GM10266 (cell line): ENCODE measurements at regions not wholly inside any gene's neighbourhood (a gene's known extent, or its start where the extent isn't known, plus 50 kb on each side); places are given as distances from the start of the nearest gene placed in this dataset.

ENCODE experiments used
- DNase-seq: peaks from one replicate; pipeline ENCODE4 v3.0.0; 2012; ENCODE audit errors: extremely low spot score
- TF ChIP-seq, protein P1 (sequence below): IDR thresholded peaks from 2 replicates; pipeline ENCODE4 v1.5.1; 2012; ENCODE audit warnings: mild to moderate bottlenecking, low read depth; ENCODE audit not compliant: control insufficient read depth, insufficient read depth; ENCODE audit errors: missing control alignments

DNA sequence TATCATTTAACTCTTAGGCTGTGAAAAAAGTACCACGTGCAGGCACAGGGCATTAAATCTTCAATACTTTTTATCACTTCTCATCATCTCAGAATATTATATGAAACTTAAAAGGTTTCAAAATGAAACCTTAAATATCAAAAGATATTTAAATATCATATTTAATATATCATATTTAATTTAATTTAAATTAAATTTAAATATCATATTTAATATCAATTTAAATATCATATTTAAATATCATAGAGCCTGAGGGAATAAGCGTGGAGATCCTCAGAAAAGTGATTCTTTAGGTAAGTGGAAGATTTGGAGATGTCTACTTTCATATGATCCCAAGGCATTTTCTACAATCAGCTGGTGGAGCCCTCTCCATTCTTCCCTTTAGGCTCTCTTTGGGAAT is 716.6 kb downstream of the OTOL1 start:
- no peak for DNase-seq
- TF ChIP-seq, protein P1, sequence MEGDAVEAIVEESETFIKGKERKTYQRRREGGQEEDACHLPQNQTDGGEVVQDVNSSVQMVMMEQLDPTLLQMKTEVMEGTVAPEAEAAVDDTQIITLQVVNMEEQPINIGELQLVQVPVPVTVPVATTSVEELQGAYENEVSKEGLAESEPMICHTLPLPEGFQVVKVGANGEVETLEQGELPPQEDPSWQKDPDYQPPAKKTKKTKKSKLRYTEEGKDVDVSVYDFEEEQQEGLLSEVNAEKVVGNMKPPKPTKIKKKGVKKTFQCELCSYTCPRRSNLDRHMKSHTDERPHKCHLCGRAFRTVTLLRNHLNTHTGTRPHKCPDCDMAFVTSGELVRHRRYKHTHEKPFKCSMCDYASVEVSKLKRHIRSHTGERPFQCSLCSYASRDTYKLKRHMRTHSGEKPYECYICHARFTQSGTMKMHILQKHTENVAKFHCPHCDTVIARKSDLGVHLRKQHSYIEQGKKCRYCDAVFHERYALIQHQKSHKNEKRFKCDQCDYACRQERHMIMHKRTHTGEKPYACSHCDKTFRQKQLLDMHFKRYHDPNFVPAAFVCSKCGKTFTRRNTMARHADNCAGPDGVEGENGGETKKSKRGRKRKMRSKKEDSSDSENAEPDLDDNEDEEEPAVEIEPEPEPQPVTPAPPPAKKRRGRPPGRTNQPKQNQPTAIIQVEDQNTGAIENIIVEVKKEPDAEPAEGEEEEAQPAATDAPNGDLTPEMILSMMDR = no peak

DNA sequence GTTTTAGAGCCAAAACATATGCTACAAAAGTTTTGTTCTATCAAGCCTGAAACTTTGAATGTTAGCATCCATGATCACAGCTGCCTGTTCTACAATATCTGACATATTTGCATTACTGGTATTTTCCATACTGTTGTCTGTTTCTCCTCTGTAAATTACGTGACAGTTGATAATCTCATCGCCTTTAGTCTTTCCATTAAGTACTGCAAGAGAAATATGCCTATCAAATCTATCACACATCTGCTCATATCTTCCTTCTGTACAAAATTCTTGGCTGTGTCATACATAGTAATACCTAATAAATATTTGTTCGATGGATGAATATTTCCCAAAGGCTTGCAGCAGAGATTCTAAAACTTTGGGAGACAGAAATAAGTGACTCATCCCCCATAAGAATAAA is 717.3 kb downstream of the OTOL1 start:
- DNase-seq = no peak
- TF ChIP-seq, protein P1 = no peak

DNA sequence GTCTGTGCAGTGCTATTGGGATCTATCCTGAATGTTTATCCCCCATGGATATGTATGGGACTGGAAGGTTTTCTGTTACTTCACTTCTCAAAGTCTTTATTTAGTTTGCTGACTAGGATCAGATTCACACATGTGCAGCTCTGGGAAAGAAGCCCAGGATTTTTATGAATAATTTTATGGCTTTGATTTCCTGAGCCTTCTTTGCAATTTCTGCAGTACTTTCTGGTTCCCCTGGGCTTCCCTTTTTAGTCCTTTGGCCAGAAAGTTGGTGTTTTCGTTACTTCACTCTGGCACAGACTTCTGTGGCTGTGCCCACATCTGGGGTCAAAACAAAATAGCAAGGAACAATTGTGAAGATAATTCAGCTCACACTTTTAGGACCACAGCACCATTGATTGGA is 721.0 kb downstream of the OTOL1 start:
- DNase-seq = no peak
- TF ChIP-seq, protein P1 = no peak

DNA sequence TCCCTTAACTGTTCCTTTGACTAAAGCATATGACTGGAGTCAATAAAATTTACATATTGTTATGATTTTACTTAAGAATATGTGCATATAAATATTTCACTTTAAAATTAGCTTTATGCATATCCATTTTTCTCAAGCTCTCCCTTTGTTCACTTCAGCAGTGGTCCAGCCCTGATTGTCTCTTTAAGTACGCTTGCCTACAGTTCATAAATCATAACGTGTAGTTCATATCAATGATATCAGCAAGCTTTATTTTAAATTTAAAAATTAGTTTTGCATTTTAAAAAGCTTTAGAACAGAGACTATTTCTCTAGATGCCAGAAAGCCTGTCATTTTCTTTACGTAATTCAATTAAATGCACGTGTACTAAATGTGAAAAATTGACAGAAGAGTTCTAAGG is 721.9 kb downstream of the OTOL1 start:
- TF ChIP-seq, protein P1 = no peak
- DNase-seq = no peak

DNA sequence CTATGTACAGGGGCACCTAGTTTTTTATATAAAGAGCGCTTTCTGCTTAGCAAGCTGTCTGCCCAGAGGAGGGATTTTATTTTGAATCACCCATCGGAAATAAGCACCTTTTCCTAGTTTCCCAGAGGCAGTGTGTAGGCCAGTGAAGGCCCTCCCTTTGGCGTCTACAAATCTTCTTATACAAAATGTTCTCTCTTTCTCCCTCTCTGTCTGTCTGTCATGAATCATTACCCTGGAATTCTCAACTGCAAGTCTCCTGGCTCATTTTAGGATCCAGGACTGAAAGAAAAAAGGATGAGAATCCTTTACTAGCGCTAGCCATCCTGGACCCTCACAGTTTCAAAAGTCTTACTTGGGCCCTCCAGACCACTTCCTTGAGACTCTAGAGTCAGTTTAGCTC is 728.1 kb downstream of the OTOL1 start:
- TF ChIP-seq, protein P1 = no peak
- no peak for DNase-seq

DNA sequence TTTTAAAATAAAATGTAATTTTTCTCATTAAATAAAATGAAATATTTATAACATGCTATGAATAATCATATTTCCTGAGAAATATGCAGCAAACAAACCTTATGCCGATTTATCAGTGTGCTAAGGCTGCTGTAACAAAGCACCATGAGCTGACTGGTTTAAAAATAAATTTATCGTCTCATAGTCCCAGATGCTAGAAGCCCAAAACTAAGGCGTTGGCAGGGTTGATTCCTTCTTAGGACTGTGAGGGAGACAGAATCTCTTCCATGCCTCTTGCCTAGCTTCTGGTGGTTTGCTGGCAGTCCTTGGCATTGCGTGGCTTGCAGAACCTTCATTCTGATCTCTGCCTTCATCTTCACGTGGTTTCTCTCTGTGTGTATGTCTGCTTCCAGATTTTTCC is 740.3 kb downstream of the OTOL1 start:
- no peak for DNase-seq
- TF ChIP-seq, protein P1 = no peak

DNA sequence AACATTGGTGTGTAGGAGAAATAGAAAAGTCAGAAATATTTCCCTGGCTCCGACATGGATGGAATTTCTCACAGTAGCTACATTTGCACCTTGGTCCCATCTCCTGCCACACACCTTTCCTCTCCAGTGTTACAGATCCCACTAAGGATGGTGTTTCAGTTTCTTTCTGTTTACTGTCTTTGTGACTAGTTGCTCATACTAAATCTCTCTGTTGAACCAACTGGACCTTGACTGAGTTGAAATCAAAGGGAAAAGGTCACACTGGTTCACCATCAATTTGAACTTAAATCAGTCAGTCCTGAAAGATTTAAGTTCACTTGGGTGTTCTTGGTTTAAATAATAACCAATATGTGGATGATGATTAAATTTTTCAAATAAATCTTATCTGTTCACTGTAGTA is 754.2 kb downstream of the OTOL1 start:
- TF ChIP-seq, protein P1 = no peak
- no peak for DNase-seq
